ENCODE measurements at regions not wholly inside any gene's neighbourhood (a gene's known extent, or its start where the extent isn't known, plus 50 kb on each side); places are given as distances from the start of the nearest gene placed in this dataset.
A peak's percentile ranks its signal among the peaks of the same experiment; 100 is the strongest.

GRCh38 chr10:31749301-31749700, 179.3 kb downstream of the ARHGAP12 start:
- Histone ChIP-seq H3K27ac (no peak overlapping the region), H4K20me1 (ENCODE audit: low read depth) (no peaks in the 10 kb centered on the region), H2AFZ (replicated peaks) (no peak overlapping the region), H3K79me2 (ENCODE audit: low read depth) (no peaks in the 10 kb centered on the region), H3K9ac (no peak overlapping the region), H3K9me3 (ENCODE audit: low read depth) (no peaks in the 10 kb centered on the region), H3K4me2 (no peak overlapping the region), H3K4me3 (no peak overlapping the region), H3K4me1 (peaks cover 19% of the 10 kb centered on the region), H3K27me3 (no peaks in the 10 kb centered on the region), H3F3A (ENCODE audit: low read depth) (no peaks in the 10 kb centered on the region), H3K36me3 (no peaks in the 10 kb centered on the region)
- Mint-ChIP-seq H3K4me3 (no peak overlapping the region), H3K9me3 (no peaks in the 10 kb centered on the region), H3K36me3 (no peaks in the 10 kb centered on the region), H3K27me3 (ENCODE audit: insufficient read depth, low read depth) (peaks cover 5% of the 10 kb centered on the region), H3K27ac (no peak overlapping the region), H3K4me1 (peaks cover 19% of the 10 kb centered on the region)
- no peak for DNase-seq (ENCODE audit: low spot score)
- TF ChIP-seq CTCF (IDR thresholded peaks at IDR 0.05) (no peak), EZH2 (IDR thresholded peaks at IDR 0.05) (no peak), EZH2phosphoT487 (IDR thresholded peaks at IDR 0.05) (no peak)

GRCh38 chr10:31745612-31746376, 182.8 kb downstream of the ARHGAP12 start:
- H3K36me3 ChIP-seq = no peaks in the 10 kb centered on the region
- no peaks in the 10 kb centered on the region for H3K9me3 ChIP-seq (ENCODE audit: low read depth)
- no peaks in the 10 kb centered on the region for H3K79me2 ChIP-seq (ENCODE audit: low read depth)
- H3K9me3 Mint-ChIP-seq = no peaks in the 10 kb centered on the region
- TF ChIP-seq EZH2phosphoT487 (IDR thresholded peaks at IDR 0.05) (no peak), EZH2 (IDR thresholded peaks at IDR 0.05) (no peak), CTCF (IDR thresholded peaks at IDR 0.05) (no peak)
- peaks cover 19% of the 10 kb centered on the region for H3K4me1 Mint-ChIP-seq
- H3K27me3 ChIP-seq = no peaks in the 10 kb centered on the region
- H3K27me3 Mint-ChIP-seq (ENCODE audit: insufficient read depth, low read depth) = no peaks in the 10 kb centered on the region
- no peak overlapping the region for H3K4me2 ChIP-seq
- no peak overlapping the region for H3K27ac ChIP-seq
- peak overlapping the region; percentile 3 for H3K27ac Mint-ChIP-seq
- H3K9ac ChIP-seq = no peak overlapping the region
- no peak for DNase-seq (ENCODE audit: low spot score)
- no peaks in the 10 kb centered on the region for H4K20me1 ChIP-seq (ENCODE audit: low read depth)
- H3K4me1 ChIP-seq = peaks cover 19% of the 10 kb centered on the region
- no peaks in the 10 kb centered on the region for H3F3A ChIP-seq (ENCODE audit: low read depth)
- H3K4me3 Mint-ChIP-seq = no peak overlapping the region
- H3K4me3 ChIP-seq = no peak overlapping the region
- no peak overlapping the region for H2AFZ ChIP-seq (replicated peaks)
- no peaks in the 10 kb centered on the region for H3K36me3 Mint-ChIP-seq

- Mint-ChIP-seq H3K27me3 (ENCODE audit: insufficient read depth, low read depth) (no peaks in the 10 kb centered on the region), H3K36me3 (no peaks in the 10 kb centered on the region), H3K27ac (no peak overlapping the region), H3K4me3 (no peak overlapping the region), H3K9me3 (peaks cover 3% of the 10 kb centered on the region), H3K4me1 (peaks cover 3% of the 10 kb centered on the region)
- Histone ChIP-seq H3K9me3 (ENCODE audit: low read depth) (no peaks in the 10 kb centered on the region), H3K36me3 (no peaks in the 10 kb centered on the region), H3K9ac (no peak overlapping the region), H3K27ac (no peak overlapping the region), H3F3A (ENCODE audit: low read depth) (no peaks in the 10 kb centered on the region), H3K4me1 (peaks cover 11% of the 10 kb centered on the region), H3K79me2 (ENCODE audit: low read depth) (no peaks in the 10 kb centered on the region), H3K4me3 (no peak overlapping the region), H3K4me2 (no peak overlapping the region), H3K27me3 (no peaks in the 10 kb centered on the region), H2AFZ (replicated peaks) (no peak overlapping the region), H4K20me1 (ENCODE audit: low read depth) (no peaks in the 10 kb centered on the region)
- no peak for DNase-seq (ENCODE audit: low spot score)
- TF ChIP-seq CTCF (IDR thresholded peaks at IDR 0.05) (no peak), EZH2phosphoT487 (IDR thresholded peaks at IDR 0.05) (no peak), EZH2 (IDR thresholded peaks at IDR 0.05) (no peak)
Measured at GRCh38 chr10:31744025-31744424, 184.6 kb downstream of the ARHGAP12 start.
